ENCODE measurements at regions not wholly inside any gene's neighbourhood (a gene's known extent, or its start where the extent isn't known, plus 50 kb on each side); places are given as distances from the start of the nearest gene placed in this dataset.

DNA sequence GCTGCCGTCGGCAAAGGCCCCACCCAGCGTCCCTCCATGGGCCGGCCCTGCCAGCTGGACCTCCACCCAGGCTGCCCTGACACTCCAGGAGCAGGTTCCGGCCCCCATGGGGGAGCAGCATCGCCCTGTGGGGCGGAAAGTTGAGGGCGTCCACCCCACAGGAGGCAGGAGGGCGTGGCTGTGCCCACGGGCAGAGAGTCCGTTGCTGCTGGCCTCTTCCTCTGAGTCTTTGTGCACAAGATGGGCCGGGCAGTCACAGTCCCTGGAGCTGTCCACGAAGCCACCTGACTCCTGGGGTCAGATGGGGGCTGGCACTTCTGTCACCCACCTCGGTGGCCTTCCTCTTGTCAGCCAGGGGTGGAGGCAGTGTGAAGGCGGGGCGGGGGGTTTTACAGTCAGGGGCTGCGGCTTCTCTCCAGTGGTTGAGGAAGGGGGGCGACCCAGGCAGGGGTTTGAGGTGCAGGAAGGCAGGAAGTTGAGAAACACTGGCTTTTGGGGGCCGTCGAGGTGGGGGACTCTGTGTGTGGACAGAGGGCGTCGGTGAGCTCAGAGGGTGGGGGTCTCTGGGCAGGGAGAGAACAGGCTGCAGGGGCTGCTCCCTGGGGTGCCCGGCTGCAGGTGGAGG, 67.2 kb upstream of the TTC34 start:
- TF ChIP-seq, protein P1, sequence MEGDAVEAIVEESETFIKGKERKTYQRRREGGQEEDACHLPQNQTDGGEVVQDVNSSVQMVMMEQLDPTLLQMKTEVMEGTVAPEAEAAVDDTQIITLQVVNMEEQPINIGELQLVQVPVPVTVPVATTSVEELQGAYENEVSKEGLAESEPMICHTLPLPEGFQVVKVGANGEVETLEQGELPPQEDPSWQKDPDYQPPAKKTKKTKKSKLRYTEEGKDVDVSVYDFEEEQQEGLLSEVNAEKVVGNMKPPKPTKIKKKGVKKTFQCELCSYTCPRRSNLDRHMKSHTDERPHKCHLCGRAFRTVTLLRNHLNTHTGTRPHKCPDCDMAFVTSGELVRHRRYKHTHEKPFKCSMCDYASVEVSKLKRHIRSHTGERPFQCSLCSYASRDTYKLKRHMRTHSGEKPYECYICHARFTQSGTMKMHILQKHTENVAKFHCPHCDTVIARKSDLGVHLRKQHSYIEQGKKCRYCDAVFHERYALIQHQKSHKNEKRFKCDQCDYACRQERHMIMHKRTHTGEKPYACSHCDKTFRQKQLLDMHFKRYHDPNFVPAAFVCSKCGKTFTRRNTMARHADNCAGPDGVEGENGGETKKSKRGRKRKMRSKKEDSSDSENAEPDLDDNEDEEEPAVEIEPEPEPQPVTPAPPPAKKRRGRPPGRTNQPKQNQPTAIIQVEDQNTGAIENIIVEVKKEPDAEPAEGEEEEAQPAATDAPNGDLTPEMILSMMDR (IDR thresholded peaks at IDR 0.05 in 4 of 5, conservative IDR thresholded peaks at IDR 0.05 in 1 of 5) = no peak
- TF ChIP-seq POLR2A (IDR thresholded peaks at IDR 0.05) = no peak

All from gastrocnemius medialis (tissue), 4 donors.